ENCODE measurements at regions not wholly inside any gene's neighbourhood (a gene's known extent, or its start where the extent isn't known, plus 50 kb on each side); places are given as distances from the start of the nearest gene placed in this dataset.
A peak's percentile ranks its signal among the peaks of the same experiment; 100 is the strongest.
"Not testable (repeated sequence)": the region's sequence is repeated elsewhere in the genome, so short reads cannot be mapped to it uniquely, and the experiment has no call there.

- no peak for DNase-seq
These were observed 73.8 kb upstream of the EPCAM start for GRCh38 chr2:47295131-47295980.

GRCh38 chr2:47293976-47294375, 75.1 kb upstream of the EPCAM start:
- no peak for DNase-seq

GRCh38 chr2:47288864-47289263, 80.2 kb upstream of the EPCAM start:
- DNase-seq: no peak

GRCh38 chr2:47283659-47284058, 85.5 kb upstream of the EPCAM start:
- no peak for DNase-seq

GRCh38 chr2:47282621-47283272, 86.4 kb upstream of the EPCAM start:
- no peak for DNase-seq

- DNase-seq: not testable (repeated sequence)
These were observed 89.6 kb upstream of the EPCAM start for GRCh38 chr2:47279525-47279924.

- no peak for DNase-seq
These were observed 91.1 kb upstream of the EPCAM start for GRCh38 chr2:47277987-47278386.

GRCh38 chr2:47277187-47277586, 91.9 kb upstream of the EPCAM start:
- DNase-seq: no peak

- DNase-seq: no peak
These were observed 93.0 kb upstream of the EPCAM start for GRCh38 chr2:47276061-47276460.

- peak; percentile 30 for DNase-seq
These were observed 94.9 kb upstream of the EPCAM start for GRCh38 chr2:47274054-47274782.

GRCh38 chr2:47272905-47273758, 96.0 kb upstream of the EPCAM start:
- DNase-seq: no peak

GRCh38 chr2:47272031-47272864, 95.9 kb upstream of the CALM2 start:
- DNase-seq: peak; percentile 70

GRCh38 chr2:47271054-47272000, 95.0 kb upstream of the CALM2 start:
- no peak for DNase-seq

- DNase-seq: no peak
These were observed 94.1 kb upstream of the CALM2 start for GRCh38 chr2:47270421-47270820.

- DNase-seq: no peak
These were observed 93.3 kb upstream of the CALM2 start for GRCh38 chr2:47269316-47270232.

GRCh38 chr2:47267711-47268086, 91.4 kb upstream of the CALM2 start:
- no peak for DNase-seq

GRCh38 chr2:47266939-47267710, 90.8 kb upstream of the CALM2 start:
- DNase-seq: no peak

- no peak for DNase-seq
These were observed 89.5 kb upstream of the CALM2 start for GRCh38 chr2:47265751-47266231.

- DNase-seq: no peak
These were observed 88.8 kb upstream of the CALM2 start for GRCh38 chr2:47265158-47265557.
